ENCODE measurements at regions not wholly inside any gene's neighbourhood (a gene's known extent, or its start where the extent isn't known, plus 50 kb on each side); places are given as distances from the start of the nearest gene placed in this dataset.

- intact Hi-C loops (cut with micrococcal nuclease): no loop called here
- H3K79me2 ChIP-seq (ENCODE audit: control insufficient read depth, insufficient read depth, low read length): no peaks in the 10 kb centered on the region
- no peaks in the 10 kb centered on the region for H3K27me3 ChIP-seq (ENCODE audit: control insufficient read depth in 2 of 2, insufficient read depth in 2 of 2, low read length in 2 of 2)
- TF ChIP-seq SP1 (CRISPR knock-in tag; IDR thresholded peaks at IDR 0.05) (no peak), HNRNPUL1 (IDR thresholded peaks at IDR 0.05; ENCODE audit: low read length) (no peak), PREB (CRISPR knock-in tag; IDR thresholded peaks at IDR 0.05) (no peak), ZNF311 (CRISPR knock-in tag; IDR thresholded peaks at IDR 0.05) (no peak), ZNF79 (CRISPR knock-in tag; IDR thresholded peaks at IDR 0.05; ENCODE audit: low read depth) (no peak), ZFP36 (IDR thresholded peaks at IDR 0.05; ENCODE audit: low read depth, low read length, partially characterized antibody) (no peak), COPS2 (conservative IDR thresholded peaks at IDR 0.05) (no peak), ZNF592 (IDR thresholded peaks at IDR 0.05) (no peak), FOXJ3 (CRISPR knock-in tag; IDR thresholded peaks at IDR 0.05) (no peak), ZNF347 (CRISPR knock-in tag; IDR thresholded peaks at IDR 0.05; ENCODE audit: low read depth) (no peak), EWSR1 (IDR thresholded peaks at IDR 0.05; ENCODE audit: borderline replicate concordance, low read depth, partially characterized antibody) (no peak), THRB (CRISPR knock-in tag; conservative IDR thresholded peaks at IDR 0.05) (no peak), NR2C2 (CRISPR knock-in tag; IDR thresholded peaks at IDR 0.05) (no peak), NR2C2 (tag; IDR thresholded peaks at IDR 0.05) (no peak)
- 2% methylated on average over 3 of the region's 3 CpGs for WGBS (ENCODE audit: insufficient coverage, low coverage, missing lambda C conversion rate)
- ATAC-seq: no peak
- no peaks in the 10 kb centered on the region for H4K20me1 ChIP-seq (replicated peaks; ENCODE audit: control insufficient read depth, insufficient read depth, low read length)
- H3K9ac ChIP-seq (ENCODE audit: insufficient read depth in 1 of 2, low read depth in 2 of 2, low read length in 2 of 2): no peak overlapping the region
- no TSS peak for BruUV-seq (replicated peaks)
- peaks cover 3% of the 10 kb centered on the region for H3K9me3 ChIP-seq (replicated peaks; ENCODE audit: control insufficient read depth, insufficient read depth, low read depth, low read length)
- FAIRE-seq: no peak
- no peak overlapping the region for H3K27ac ChIP-seq (ENCODE audit: extremely low read depth, low read depth, low read length)
- H3K4me2 ChIP-seq (ENCODE audit: insufficient read depth, low read length): no peak overlapping the region
- in situ Hi-C loops (cut with MboI): no loop called here
- no peak overlapping the region for H2AFZ ChIP-seq (ENCODE audit: low read depth, low read length)
- POLR2A ChIA-PET: no interaction called here
- no peak for DNase-seq (ENCODE audit: extremely low read depth in 1 of 4, low spot score in 3 of 4)
- no peaks in the 10 kb centered on the region for H3K36me3 ChIP-seq (ENCODE audit: control insufficient read depth, insufficient read depth, low read length)
- H3K4me3 ChIP-seq: no peak overlapping the region
- CTCF ChIA-PET (ENCODE audit: low intra/inter-chr PET ratio): no interaction called here
- no peaks in the 10 kb centered on the region for H3K4me1 ChIP-seq (replicated peaks in 1 of 2; ENCODE audit: control insufficient read depth in 2 of 2, insufficient read depth in 2 of 2, low read length in 2 of 2)
- H3K9me1 ChIP-seq (ENCODE audit: control insufficient read depth, insufficient read depth, low read length): no peaks in the 10 kb centered on the region
Observed at GRCh38 chr7:115153176-115153575, 231.3 kb downstream of the MDFIC start.
